MV-4-11 (cell line): ENCODE measurements at regions not wholly inside any gene's neighbourhood (a gene's known extent, or its start where the extent isn't known, plus 50 kb on each side); places are given as distances from the start of the nearest gene placed in this dataset.
A peak's percentile ranks its signal among the peaks of the same experiment; 100 is the strongest.
"Not testable (repeated sequence)": the region's sequence is repeated elsewhere in the genome, so short reads cannot be mapped to it uniquely, and the experiment has no call there.

Source experiments
- DNase-seq: peaks from one replicate; lab custom pipeline; 2025; lab: John Stamatoyannopoulos, UW

DNA sequence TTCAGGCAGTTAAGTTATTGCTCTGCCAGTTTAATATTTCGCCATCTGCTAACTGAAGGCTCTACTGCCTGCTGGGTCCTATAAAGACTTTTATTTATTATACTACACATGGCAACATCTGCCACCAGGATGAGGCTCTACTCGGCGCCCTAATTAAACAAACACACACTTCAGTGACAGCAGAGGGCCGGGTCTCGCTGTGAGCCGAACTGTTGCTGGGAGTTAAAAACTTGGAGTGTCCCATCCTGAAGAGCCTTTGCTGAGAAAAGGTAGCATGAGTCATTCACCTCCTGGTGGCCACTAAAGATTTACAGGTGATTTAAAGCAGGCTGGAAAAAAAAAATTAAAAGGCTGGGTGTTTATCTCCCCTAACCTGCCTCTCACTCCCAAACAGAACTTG is 183.7 kb downstream of the NPIPA8 start:
- DNase-seq, result not testable (repeated sequence)

DNA sequence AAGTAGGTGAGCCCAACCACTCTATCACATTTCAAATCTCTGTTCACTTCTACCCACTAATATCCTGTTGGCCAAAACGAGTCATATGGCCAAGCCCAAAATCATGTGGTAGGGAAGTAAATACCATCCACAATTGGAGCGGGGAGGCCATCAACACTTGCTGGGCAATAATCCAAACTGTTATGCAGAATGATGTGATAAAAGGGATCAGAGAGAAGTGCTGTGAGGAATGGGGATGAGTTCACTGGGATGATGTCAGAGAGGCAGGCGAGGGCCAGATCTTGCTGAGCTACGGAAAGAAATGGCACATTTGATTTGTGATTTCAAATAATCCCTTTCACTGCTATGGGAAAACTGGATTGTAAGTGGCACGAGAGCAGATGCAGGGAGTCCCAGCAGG is 188.4 kb downstream of the NPIPA8 start:
- not testable (repeated sequence) for DNase-seq

DNA sequence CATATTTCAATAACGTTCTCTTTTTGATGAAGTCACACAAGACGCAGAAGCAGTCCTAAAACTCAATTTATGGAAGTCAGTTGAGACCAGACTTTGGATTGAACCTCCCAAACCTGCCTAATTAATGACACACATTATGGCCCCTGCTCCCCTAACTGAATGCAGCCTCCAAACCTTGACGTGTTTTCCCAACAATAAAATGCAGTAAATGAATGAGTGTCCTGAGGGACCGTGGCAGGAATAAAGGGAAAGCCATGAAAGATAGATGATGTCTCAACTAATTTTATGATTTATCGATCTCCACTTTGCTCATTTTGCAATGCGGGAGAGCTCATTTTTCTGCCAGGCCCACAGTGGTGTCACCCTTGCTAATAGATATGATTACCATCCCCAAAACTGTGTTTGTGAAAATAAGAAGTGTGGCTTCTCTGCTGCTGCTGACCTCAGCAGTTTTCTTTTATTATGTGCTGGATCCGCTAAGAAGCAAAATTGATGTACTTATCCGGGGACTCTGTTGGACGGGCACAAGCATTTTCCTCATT is 189.9 kb downstream of the NPIPA8 start:
- not testable (repeated sequence) for DNase-seq

DNA sequence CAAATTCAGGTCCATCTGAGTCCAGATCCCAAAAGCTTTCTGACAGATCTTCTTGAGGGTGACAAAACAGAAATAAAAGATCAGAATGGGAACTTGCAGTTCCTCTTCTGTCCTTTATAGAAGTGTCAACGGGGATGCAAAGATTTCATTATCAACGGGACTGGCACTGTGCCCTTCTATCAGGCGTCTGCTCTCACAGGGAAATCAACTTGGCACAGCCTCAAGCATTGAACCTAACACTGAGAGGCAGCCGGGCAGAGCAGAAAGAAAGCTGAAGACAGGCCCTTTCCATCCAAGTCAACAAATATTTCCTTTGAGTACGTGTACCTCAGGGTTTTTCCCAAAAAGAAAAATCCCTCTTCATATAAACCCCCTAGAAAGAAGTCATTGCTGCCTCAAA is 194.5 kb downstream of the NPIPA8 start:
- DNase-seq, result not testable (repeated sequence)

DNA sequence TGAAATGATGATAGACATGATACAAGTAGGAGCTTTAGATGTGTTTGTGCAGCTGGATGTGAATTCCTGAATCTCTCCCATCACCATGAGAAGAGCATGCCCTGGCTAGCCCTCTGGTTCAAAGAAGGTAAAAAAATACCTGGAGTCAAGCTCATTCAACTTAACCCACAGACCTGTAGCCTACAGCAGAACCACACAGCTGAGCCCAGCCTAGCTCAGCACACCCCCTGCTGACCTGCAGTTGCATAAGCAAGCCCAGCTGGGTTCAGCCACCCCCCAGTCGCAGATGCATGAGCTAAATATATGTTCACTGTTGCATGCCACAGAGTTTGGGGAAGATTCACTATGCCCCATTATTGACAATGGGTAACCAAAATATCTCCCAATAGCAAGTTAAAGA is 200.2 kb downstream of the NPIPA8 start:
- DNase-seq, result not testable (repeated sequence)

DNA sequence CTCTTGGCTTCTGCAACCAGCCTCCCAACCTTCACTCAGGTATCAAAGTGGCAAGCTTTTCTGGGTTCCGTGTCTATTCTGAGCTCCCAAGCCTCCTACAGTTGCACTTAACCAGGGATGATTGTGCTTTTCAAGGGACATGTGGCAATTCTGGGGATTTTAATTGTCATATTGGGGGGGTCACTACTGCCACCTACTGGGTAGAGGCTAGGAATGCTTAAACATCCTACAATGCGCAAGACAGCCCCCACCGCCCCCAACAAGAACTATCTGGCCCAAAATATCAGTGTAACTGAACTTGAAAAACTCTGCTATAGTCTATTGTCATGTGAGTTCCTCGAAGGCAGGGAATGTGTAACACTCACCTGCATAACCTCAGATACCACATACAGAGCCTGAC is 201.5 kb downstream of the NPIPA8 start:
- not testable (repeated sequence) for DNase-seq

DNA sequence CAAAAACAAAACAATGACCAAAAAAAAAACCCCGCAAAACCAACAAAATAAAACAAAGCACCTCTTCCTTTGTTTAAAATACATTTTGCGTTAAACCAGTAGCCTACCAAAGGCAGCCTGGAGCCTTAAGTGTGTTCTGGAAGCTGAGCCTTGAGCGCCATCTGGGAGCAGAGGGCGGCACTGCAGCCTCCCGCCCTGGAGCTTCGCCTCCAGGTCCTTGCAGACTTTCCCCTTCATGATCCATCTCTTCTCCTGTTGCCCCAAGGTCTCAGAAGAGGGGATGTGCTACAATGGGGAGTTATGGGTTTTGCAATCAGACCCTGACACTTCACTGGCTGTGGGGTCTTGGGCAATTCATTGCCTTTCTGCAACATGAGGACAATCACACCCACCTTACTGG is 204.9 kb downstream of the NPIPA8 start:
- DNase-seq, result not testable (repeated sequence)

DNA sequence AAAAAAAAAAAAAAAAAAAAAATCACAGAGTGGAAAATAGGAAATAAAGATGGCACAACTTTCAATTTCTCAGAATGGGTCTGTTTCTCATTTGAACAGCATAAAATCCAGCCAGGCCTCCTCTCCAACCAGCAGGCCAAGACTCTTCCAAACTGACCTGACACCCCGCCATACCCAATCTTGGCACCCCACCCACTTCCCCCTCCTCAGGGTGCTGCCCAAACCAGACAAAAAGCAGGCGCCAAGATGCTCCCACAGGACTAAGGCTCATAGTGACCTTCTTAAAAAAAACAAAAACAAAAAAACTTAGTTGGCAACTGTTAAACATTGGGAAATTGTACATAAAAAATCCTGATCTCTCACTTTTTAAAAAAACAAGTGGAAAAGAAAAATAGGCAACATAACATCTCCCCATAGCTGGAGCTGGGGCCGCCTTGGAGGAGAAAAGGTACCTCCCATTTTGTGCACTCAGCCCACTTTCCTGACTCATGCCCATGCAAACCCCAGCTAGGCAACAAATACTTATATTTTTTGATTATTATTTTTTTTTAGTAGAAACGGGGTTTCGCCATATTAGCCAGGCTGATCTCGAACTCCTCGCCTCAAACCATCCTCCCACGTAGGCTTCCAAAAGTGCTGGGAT is 205.9 kb downstream of the NPIPA8 start:
- DNase-seq, result not testable (repeated sequence)

DNA sequence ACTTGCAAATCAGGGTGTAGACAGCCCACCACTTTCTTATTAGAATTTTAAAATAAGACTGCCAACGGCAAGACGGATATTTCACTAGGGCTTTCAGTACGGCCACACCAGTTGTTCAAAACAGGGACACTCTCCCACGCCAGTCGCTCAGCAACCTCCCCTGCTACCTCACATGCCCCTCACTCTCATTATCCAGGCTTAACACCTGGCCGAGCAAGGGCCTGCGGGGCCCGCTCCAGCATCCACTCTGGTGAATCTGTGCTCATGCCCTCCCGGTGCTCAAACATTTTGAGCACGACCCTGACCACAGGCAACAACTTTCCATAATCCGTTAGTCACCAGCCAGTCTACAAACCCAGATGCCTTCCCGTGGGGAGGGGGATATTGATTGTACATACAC is 209.5 kb downstream of the NPIPA8 start:
- DNase-seq, result not testable (repeated sequence)

DNA sequence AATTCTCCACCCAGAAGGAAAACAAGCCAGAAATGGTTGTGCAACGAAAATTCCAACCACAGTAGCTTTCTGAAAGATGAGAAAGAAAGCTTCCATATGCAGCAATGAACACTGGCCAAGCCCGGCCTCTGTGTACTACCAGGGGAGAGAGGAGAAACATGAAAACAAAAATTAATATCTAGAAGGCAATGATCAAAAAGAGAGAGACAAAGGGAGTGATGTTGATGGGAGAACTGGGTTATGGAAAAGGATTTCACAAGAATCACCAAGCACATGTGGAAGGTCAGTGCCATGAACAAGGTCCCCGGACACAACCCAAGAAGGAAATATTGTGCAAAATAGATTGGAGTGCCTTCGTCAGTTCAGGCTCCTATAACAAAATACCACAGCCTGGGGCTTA is 217.4 kb downstream of the NPIPA8 start:
- DNase-seq, result not testable (repeated sequence)

DNA sequence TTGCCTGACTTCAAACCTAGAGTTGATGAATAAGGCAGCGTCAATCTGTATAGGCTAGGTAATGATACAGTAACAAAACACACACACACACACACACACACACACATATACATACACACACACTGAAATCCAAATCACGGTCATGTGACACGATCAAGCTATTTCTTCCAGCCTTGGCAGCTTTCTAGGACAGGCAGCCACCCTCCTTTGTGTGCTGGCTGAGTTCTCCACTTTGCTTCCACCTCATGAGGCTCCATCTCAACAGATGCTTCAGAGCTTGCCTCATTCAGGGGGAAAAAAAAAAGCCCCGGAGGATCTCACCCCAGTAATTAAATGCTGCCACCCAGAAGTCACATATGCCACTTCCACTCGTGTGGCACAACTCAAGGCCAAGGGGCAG is 217.9 kb downstream of the NPIPA8 start:
- not testable (repeated sequence) for DNase-seq

DNA sequence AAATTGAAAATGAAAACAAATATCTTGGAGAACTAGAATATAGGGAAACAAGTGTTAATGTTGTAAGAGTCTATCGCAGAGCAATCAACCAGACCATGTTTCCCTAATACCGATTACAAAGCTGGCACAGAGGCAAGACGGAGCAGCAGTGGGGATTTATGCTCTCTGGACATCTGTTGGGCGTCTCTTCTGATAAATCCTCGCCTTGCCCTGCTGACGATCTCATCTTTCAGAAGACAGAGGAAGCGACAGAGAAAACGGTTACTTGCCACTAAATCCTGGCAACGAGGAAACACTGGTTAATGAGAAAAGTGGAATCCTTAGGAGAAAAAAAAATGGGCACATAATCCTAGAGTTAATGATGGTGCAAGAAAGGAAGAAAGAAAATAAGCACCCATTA is 218.5 kb downstream of the NPIPA8 start:
- DNase-seq, result peak; percentile 6

DNA sequence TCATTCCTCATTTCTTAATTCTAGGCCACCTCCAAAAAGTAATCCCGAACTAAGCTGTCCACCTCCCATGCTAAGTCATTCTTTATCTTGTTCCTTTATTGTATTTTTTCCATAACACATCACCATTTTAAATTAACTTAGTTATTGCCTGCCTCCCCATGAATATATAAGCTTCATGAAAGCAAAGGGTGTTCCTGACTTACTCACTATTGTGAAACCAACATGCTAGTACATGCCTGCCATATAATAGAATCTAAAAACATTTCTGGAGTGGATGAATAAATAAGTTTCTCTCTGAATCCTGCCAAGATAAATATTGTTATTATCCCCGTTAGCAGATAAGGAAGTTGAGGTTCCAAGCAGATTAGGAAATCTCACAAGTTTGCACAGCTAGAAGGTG is 232.1 kb downstream of the NPIPA8 start:
- not testable (repeated sequence) for DNase-seq

DNA sequence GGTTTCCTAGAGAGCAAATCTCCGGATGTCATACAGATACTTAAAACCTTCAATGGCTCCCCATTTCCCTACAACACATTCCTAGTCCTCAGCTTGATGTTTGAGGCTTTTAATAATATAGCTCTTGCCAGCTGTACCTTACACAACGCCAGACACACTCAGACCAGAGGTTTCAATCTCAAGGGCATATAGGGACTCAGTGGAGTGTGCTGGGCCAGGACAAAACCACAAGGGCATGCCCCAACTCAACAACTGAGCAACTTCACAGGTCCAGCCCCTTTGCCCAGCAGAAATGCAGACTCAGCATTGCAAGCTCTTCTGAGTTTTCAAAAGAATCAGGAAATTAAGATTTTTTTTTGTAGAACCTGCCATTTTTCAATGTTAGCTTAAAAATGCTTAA is 235.5 kb downstream of the NPIPA8 start:
- not testable (repeated sequence) for DNase-seq

DNA sequence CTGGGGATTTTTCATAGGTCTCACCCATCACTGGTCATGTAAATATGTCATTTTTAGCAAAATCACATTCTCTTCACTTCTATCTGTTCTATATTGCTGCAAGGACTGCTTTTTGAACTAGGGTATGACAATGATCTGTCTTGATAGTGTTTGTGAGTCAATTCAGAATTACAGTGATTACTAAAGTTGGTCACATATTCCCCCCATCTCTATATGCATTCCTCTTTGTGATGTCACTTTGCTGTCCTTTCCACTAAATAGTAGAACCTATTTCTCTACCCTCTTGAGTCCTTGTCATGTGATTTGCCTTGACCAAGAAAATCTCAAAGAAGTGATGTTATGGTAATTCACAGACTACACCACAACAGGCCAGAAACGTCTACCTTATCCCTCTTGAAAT is 243.9 kb downstream of the NPIPA8 start:
- DNase-seq, result not testable (repeated sequence)

DNA sequence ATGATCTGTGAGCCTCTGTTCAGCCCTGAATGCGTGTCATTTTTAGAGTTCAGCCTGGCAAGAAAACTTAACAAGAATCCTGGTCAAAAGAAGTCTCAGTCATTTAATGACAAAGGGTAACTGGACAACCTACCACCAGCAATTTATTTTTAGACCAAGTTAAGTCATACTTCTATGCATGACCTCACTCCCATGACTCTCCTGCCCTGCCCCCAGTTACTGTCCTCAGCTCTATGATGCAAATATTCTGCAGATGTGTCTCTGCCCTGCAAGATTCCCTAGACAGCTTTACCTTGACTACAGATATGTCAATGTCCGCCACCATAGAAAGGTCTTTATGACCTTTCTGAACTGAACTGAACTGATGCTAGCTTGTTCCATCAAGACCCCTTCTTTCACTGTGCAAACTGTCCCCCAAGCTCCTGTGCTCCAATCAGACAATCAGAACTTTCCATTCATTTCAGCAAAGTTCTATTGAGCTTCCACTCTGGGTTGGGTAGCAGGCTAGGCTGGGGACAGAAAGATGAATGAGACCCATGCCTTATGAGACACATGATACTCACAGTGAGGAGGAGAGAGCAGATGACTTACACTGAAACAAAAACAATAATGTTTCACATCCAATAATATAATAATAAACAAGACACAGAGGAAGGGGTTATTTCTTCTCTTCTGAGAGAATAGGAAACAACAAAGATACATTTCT is 255.7 kb downstream of the NPIPA8 start:
- DNase-seq, result not testable (repeated sequence)

DNA sequence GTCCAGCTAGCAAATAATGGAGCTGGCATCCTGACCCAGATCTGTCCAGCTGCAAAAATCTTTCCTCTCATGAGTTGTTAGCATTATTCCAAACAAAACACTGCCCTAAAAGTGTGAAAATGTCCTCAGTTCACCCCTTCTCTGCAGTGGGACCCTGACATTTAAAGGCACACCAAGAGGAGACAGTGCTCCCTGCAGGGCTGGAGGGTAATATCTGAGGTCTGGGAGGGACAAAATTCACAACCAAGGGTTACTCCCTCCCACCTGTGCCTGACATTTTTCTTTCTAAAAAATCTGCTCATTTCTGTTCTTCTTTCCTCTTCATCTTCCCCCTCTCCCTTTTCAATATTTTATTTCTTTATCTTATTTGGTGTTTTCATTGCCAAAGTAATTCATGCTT is 258.6 kb downstream of the NPIPA8 start:
- DNase-seq, result not testable (repeated sequence)

DNA sequence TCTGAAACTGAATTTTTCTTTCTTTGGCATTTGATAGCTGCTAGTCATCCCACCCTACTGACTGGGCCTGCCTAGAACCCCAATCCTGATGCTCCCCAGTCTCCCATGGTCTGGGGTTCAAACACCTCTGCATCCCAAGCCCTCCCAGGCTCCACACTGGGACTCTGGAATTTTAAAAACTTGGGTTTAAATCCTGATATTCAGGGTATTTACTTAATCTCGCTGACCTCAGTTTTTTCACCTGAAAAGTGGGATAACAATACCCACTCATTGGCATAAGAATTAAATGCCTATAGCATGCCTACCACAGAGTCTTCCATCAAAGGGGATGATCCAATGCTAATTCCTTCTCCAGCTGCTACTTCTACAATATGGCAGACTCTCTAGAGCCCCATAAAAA is 264.4 kb downstream of the NPIPA8 start:
- DNase-seq, result no peak

DNA sequence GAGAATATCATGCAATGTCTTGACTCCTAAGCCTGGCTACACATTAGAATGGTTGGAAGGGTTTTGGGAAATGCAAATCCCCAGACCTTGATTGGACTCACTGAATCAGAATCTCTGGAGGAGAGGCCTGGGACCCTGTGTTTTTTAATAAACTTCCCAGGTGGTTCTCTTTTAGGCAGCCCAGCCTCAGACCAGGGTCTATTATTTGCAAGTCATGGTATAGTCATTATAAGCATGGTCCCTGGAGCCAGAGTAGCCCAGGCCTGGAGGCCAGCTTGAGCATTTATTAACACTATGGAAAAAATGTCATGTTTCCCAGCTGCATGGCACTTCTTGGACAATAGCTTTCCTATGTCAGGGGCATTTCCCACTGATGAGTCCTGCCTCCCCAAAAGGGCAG is 266.9 kb downstream of the NPIPA8 start:
- DNase-seq, result no peak

DNA sequence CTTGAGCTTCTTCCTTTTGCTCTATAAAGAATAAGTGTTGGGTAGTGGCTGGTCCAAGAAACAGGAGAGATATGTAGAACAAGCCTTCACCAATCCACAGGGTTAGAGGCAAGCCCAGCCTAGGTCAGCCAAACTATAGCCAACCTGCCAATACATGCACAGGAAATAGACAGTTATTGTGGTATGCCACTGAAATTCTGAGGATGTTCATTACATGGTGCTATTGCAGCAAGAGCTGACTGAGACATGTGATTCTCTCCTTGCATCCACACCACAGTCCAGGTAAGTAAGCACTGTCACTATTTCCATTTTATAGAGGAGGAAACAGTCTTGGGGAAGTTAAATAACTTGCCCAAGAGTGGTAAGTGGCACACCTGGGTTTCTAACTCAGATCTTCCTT is 268.1 kb downstream of the NPIPA8 start:
- DNase-seq, result no peak

DNA sequence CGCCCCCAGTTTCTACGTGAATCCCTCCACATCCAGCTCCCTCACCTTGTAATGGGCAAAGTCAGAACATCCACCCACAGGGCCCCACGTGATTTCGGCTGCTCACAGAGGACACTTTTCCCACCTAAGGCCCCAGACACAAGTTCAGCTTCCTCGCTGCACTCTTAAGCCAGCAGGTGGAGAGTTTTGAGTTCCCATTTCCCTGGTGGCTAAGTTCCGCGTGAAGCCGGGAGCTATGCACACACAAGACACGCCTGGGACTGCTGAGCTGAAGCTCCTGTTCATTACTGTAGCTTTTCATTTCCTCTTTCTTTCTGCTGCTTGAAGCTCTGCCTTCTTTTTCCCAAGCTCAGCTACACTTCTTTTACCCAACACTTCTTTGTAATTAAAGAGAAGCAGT is 273.8 kb downstream of the NPIPA8 start:
- DNase-seq, result no peak

DNA sequence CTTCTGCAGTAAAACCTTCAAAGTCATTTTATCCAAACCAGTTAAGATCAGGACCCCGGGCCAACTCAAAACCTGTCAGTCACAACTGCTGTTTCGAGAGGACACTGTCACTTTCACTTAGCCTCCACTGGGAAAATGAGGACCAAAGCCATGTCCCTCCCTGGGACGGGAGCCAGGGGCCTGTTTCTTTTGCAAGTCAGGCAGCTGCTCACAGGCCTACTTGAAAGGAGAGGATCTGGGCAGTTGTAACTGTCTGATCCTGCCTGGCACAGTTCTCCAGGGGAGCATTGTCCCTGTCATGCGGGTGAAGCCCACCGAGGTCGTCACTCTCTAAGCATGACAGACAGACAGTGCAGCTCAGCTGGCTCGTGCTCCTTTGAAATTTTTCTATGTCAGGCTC is 276.2 kb downstream of the NPIPA8 start:
- DNase-seq, result no peak

DNA sequence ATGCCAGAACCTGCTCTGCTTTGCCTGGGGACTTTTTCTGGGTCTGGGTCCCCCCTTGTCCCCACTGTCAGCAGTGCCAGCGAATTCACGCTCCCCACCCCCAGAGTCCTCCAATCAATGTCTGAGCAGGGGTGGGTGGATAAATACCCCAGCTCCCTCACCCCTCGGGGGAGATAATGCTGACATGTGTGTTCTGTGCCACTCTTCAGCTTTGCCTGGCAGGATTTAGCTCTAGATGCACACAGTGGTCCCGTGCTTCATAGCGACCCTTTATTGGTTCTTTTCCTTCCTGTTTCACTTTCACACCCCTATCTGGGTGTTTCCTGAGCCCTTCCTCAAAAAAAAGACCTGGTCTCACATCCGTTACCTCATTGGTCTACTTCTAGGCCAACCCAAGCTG is 277.0 kb downstream of the NPIPA8 start:
- DNase-seq, result no peak

DNA sequence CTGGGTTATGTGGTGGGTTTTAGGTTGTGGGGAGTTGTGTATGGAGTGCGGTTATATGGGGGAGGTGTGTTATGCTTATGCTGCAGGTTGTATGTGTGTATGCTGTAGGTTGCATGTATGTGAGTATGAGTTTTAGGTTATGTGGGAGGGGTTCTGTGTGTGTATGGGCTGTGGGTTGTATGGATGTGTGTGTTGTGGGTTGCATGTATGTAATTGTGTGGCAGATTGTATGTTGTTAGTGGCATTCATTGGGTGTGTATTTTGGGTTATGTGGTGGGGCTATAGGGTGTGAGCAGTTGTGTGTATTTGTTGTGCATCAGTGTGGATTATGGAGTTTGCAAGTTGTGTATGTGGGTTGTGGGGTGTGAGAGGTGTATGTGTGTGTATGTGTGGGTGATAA is 277.4 kb downstream of the NPIPA8 start:
- DNase-seq, result no peak
